GM18909 (cell line): ENCODE measurements at regions not wholly inside any gene's neighbourhood (a gene's known extent, or its start where the extent isn't known, plus 50 kb on each side); places are given as distances from the start of the nearest gene placed in this dataset.
A peak's percentile ranks its signal among the peaks of the same experiment; 100 is the strongest.
"Not testable (repeated sequence)": the region's sequence is repeated elsewhere in the genome, so short reads cannot be mapped to it uniquely, and the experiment has no call there.

Experiments used
- ATAC-seq: cut with Tn5 transposase; IDR thresholded peaks from one replicate; pipeline ENCODE4 v1.9.1; 2021; ENCODE audit warnings: mild to moderate bottlenecking; ENCODE audit not compliant: unreplicated experiment, poor library complexity

- ATAC-seq, result no peak
Observed at GRCh38 chr10:62582804-62583208, 208.6 kb downstream of the ZNF365 start.

- ATAC-seq, result no peak
Observed at GRCh38 chr10:62583876-62584615, 209.9 kb downstream of the ZNF365 start.

GRCh38 chr10:62584731-62585130 is 210.6 kb downstream of the ZNF365 start:
- no peak for ATAC-seq

- no peak for ATAC-seq
Observed at GRCh38 chr10:62585211-62585775, 211.1 kb downstream of the ZNF365 start.

GRCh38 chr10:62587011-62587410 is 212.8 kb downstream of the ZNF365 start:
- no peak for ATAC-seq

- no peak for ATAC-seq
Observed at GRCh38 chr10:62588116-62588515, 213.9 kb downstream of the ZNF365 start.

- ATAC-seq, result no peak
Observed at GRCh38 chr10:62589689-62590088, 214.8 kb upstream of the ADO start.

- ATAC-seq, result no peak
Observed at GRCh38 chr10:62590306-62590705, 214.2 kb upstream of the ADO start.

- peak; percentile 70 for ATAC-seq
Observed at GRCh38 chr10:62594093-62594520, 210.4 kb upstream of the ADO start.

GRCh38 chr10:62597226-62597625 is 207.3 kb upstream of the ADO start:
- ATAC-seq, result no peak

- no peak for ATAC-seq
Observed at GRCh38 chr10:62599161-62599560, 205.4 kb upstream of the ADO start.

GRCh38 chr10:62606551-62606950 is 198.0 kb upstream of the ADO start:
- not testable (repeated sequence) for ATAC-seq

GRCh38 chr10:62608189-62608875 is 196.2 kb upstream of the ADO start:
- ATAC-seq, result not testable (repeated sequence)

- peak; percentile 80 for ATAC-seq
Observed at GRCh38 chr10:62610649-62611229, 193.8 kb upstream of the ADO start.

- ATAC-seq, result no peak
Observed at GRCh38 chr10:62613424-62613823, 191.1 kb upstream of the ADO start.

- no peak for ATAC-seq
Observed at GRCh38 chr10:62613859-62614258, 190.7 kb upstream of the ADO start.

GRCh38 chr10:62614389-62615157 is 189.9 kb upstream of the ADO start:
- ATAC-seq, result peak; percentile 53

- ATAC-seq, result no peak
Observed at GRCh38 chr10:62616885-62617590, 187.5 kb upstream of the ADO start.

- no peak for ATAC-seq
Observed at GRCh38 chr10:62617652-62618051, 186.9 kb upstream of the ADO start.

GRCh38 chr10:62618054-62618453 is 186.5 kb upstream of the ADO start:
- ATAC-seq, result no peak
